ENCODE measurements at regions not wholly inside any gene's neighbourhood (a gene's known extent, or its start where the extent isn't known, plus 50 kb on each side); places are given as distances from the start of the nearest gene placed in this dataset.
"Not testable (repeated sequence)": the region's sequence is repeated elsewhere in the genome, so short reads cannot be mapped to it uniquely, and the experiment has no call there.

DNA sequence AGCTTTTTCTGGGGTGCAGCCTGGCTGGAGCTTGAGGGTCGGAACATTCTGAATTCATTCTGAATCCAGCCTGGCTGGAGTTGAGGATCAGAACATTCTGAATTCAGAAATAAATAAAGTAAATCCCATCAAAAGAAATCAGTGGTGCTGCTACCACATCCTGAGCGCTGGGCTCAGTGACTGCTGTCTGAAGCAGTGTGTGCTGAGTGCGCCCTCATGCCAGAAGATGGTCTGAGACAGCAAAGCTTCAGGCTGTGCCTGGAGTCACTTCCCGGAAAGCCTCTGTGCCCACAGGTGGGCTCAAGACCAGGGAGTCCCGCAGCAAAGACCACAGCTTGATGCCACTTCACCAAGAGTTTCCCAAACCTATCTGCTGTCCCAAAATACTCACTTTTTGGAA, 187.9 kb downstream of the VAPA start:
- TF ChIP-seq JUND (IDR thresholded peaks at IDR 0.05; ENCODE audit: low read depth) = no peak
- no peak for DNase-seq (ENCODE audit: low read depth in 1 of 2, low spot score in 1 of 2)
- in situ Hi-C loops (cut with HindIII; ENCODE audit: low pct_unique_long_range_greater_than_20kb, low sequenced_read_pairs) = no loop called here

DNA sequence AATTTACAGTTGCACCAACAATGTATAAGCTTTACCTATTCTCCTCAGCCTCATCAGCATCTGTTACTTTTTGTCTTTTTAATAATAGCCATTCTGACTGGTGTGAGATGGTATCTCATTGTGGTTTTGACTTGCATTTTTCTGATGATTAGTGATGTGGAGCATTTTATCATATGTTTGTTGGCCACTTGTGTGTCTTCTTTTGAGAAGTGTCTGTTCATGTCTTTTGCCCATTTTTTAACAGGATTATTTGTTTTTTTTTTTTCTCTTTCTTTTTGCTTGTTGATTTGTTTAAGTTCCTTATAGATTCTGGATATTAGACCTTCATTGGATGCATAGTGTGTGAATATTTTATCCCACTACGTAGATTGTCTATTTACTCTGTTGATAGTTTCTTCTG, 191.3 kb downstream of the VAPA start:
- in situ Hi-C loops (cut with HindIII; ENCODE audit: low pct_unique_long_range_greater_than_20kb, low sequenced_read_pairs) = not testable (repeated sequence)

DNA sequence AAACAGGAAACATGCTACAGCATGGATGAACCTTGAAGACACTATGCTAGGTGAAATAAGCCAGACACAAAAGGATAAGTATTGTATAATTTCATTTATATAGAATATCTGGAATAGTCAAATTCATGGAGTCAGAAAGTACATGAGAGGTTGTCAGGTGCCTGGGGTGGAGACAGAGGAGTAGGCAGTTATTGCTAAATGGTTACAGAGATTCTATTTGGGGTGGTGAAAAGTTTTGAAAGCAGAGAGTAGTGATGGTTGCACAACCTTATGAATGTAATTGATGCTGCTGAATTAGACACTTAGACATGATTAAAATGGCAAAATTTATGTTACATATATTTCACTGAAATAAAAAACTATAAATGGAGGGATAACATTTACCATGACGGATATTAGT, 197.4 kb downstream of the VAPA start:
- in situ Hi-C loops (cut with HindIII; ENCODE audit: low pct_unique_long_range_greater_than_20kb, low sequenced_read_pairs) = no loop called here
- no peak for DNase-seq (ENCODE audit: low read depth in 1 of 2, low spot score in 1 of 2)
- no peak for TF ChIP-seq JUND (IDR thresholded peaks at IDR 0.05; ENCODE audit: low read depth)

More for the DNA sequence above, 191.3 kb downstream of the VAPA start:
- DNase-seq (ENCODE audit: low read depth in 1 of 2, low spot score in 1 of 2) = not testable (repeated sequence)

DNA sequence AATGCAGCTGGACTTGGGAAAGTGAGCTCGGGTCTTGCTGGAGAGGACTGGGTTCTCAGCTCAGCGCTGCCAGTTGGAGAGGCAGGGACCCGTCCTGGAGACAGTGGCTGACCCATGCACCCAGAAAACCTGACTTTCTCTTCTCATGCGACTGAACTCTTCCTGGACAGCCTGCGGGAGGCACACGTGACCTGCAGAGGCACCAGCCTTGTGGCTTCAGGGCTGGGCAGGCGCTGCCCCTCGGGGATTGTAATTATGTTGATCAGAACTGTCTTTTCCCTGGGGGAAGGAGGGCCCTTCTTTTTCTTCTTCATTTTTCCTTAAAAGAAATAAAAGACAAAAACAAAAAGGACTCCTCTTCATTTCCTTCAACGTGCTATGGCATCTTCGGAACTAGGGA, 198.1 kb downstream of the VAPA start:
- no peak for TF ChIP-seq JUND (IDR thresholded peaks at IDR 0.05; ENCODE audit: low read depth)
- no peak for DNase-seq (ENCODE audit: low read depth in 1 of 2, low spot score in 1 of 2)
- in situ Hi-C loops (cut with HindIII; ENCODE audit: low pct_unique_long_range_greater_than_20kb, low sequenced_read_pairs) = no loop called here

DNA sequence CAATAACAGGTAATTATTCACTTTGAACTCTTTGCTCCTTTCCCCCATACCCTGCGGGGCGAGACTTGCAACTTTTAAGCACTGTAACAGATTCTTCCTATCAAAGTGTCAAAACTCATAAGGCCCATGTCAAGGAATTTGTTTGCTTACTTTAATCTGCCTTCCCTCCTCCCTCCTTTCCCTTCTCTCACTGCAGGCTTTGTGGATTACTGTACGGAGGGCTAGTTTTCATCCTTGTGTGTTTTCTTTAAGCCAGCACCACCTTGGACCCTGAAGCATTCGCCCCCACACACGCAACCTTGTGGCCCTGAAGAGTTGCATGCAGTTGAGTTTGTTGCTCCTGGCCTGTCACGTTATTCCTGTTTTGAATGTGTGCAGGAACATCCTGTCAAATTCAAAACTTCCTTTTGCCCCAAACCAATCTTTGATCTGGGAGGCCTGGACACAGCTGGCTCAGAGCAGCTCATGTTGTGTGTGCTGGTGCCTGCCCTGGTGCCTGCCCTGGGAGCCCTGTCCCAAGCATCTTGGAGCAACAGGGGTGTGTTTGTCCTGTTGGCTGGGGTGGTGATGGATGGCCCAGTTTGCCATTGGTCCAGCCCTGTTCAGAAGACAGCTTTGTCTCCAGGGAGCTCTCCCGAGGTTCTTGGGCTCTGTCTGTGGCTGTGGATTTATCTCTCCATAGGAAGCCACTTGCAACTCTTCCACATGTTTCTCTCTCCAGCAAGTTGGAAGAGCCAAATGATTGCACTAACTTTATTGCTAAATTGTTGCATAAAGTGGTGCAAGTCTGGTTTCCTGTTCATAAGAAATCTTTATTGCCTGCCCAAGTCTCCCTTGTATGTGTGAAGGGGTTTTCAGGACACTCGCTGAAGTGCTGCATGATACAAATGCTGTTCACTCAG, 199.6 kb downstream of the VAPA start:
- no peak for DNase-seq (ENCODE audit: low read depth in 1 of 2, low spot score in 1 of 2)
- no peak for TF ChIP-seq JUND (IDR thresholded peaks at IDR 0.05; ENCODE audit: low read depth)
- in situ Hi-C loops (cut with HindIII; ENCODE audit: low pct_unique_long_range_greater_than_20kb, low sequenced_read_pairs) = no loop called here

DNA sequence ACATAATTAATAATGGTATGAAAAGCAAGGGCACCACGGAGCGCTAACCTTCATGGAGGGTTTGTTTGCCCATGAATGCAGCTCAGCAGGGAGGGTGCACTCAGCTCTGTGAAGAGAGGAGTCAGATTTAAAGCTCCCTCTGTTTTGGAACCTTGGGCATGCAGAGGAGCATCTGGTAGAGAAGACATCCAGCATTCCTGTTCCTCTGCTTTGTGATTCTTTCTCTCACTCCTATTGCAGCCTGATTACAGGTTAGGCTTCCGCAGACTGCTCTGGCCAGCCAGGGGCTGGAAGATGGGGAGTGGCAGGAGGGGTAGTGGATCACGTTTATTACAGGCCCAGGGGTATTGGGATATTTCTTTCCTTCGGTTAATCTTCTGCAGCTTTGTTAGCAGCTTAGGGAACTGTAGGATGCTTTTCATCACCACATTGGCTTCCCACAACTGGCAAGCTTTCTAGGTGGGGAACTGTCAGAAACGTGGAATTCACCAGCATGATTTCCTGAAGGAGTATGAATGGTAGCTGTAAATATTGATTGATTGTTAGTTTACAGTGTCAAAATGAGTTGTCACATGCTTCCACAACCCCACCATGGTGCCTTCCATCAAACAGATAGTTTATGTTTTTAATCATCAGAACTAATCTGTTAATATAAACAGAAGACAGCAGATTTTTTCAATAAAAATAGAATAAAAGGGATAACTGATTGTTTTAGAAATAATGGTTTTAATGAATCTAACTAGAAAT, 201.1 kb downstream of the VAPA start:
- no peak for TF ChIP-seq JUND (IDR thresholded peaks at IDR 0.05; ENCODE audit: low read depth)
- in situ Hi-C loops (cut with HindIII; ENCODE audit: low pct_unique_long_range_greater_than_20kb, low sequenced_read_pairs) = no loop called here
- DNase-seq (ENCODE audit: low read depth in 1 of 2, low spot score in 1 of 2) = no peak

DNA sequence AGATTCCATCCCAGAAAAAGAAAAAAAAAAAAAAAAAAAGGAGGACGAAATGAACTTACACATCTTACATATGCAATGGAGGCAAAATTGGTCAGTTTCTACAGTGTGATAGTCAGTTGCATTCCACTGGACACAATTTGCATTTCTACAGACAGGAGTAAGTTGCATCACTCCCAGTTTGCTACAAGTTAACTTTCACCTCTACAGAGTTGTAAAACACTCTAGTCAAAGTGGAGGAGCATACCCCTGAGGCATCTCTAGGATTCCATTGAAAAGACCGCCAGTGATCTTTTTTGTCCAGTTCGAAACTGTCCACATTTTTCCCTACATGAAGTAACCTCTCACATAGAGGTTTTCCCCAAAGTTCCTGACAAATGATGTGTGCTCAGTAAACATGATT, 202.8 kb downstream of the VAPA start:
- DNase-seq (ENCODE audit: low read depth in 1 of 2, low spot score in 1 of 2) = no peak
- TF ChIP-seq JUND (IDR thresholded peaks at IDR 0.05; ENCODE audit: low read depth) = no peak
- in situ Hi-C loops (cut with HindIII; ENCODE audit: low pct_unique_long_range_greater_than_20kb, low sequenced_read_pairs) = no loop called here

DNA sequence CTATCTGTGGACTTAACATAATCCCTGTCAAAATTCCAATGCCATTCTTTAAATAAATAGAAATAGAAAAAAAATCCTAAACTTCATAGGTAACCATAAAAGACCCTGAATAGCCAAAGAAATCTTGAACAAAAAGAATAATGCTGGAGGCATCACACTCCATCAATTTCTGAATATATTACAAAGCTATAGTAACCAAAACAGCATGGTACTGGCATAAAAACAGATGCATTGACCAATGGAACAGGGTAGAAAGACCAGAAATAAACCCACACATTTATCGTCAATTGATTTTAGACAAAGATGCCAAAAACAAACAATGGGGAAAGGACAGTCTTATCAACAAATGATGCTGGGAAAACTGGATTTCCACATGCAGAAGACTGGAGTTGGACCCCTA, 205.7 kb downstream of the VAPA start:
- no peak for TF ChIP-seq JUND (IDR thresholded peaks at IDR 0.05; ENCODE audit: low read depth)
- in situ Hi-C loops (cut with HindIII; ENCODE audit: low pct_unique_long_range_greater_than_20kb, low sequenced_read_pairs) = no loop called here
- no peak for DNase-seq (ENCODE audit: low read depth in 1 of 2, low spot score in 1 of 2)

DNA sequence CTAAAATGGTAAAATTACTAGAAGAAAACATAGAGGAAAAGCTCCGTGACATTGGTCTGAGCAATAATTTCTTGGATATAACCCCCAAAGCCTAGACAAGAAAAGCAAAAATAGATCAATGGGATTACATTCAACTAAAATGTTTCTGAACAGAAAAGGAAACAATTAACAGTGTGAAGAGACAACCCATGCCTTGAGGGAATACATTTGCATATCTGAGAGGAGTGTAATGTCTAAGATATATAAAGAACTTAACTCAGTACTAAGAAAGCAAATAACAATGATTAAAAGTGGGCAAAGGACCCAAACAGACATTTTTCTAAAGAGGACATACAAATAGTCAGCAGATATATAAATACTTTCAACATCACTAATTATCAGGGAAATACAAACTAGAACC, 206.2 kb downstream of the VAPA start:
- DNase-seq (ENCODE audit: low read depth in 1 of 2, low spot score in 1 of 2) = no peak
- no peak for TF ChIP-seq JUND (IDR thresholded peaks at IDR 0.05; ENCODE audit: low read depth)
- in situ Hi-C loops (cut with HindIII; ENCODE audit: low pct_unique_long_range_greater_than_20kb, low sequenced_read_pairs) = no loop called here

DNA sequence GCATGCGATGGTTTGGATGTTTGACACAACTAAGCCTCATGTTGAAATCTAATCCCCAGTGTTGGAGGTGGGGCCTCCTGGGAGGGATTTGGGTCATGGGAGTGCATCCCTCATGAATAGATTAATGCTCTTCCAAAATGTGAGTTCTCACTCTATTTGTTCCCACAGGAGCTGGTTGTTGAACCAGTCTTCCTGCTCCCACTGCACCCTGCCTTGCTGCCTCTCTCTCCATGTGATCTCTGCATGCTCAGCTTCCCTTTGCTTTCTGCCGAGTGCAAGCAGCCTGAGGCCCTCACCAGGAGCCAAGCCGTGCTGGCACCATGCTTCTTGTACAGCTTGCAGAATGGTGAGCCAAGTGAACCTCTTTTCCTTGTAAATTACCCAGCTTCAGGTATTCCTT, 206.8 kb downstream of the VAPA start:
- no peak for DNase-seq (ENCODE audit: low read depth in 1 of 2, low spot score in 1 of 2)
- in situ Hi-C loops (cut with HindIII; ENCODE audit: low pct_unique_long_range_greater_than_20kb, low sequenced_read_pairs) = no loop called here
- TF ChIP-seq JUND (IDR thresholded peaks at IDR 0.05; ENCODE audit: low read depth) = no peak

DNA sequence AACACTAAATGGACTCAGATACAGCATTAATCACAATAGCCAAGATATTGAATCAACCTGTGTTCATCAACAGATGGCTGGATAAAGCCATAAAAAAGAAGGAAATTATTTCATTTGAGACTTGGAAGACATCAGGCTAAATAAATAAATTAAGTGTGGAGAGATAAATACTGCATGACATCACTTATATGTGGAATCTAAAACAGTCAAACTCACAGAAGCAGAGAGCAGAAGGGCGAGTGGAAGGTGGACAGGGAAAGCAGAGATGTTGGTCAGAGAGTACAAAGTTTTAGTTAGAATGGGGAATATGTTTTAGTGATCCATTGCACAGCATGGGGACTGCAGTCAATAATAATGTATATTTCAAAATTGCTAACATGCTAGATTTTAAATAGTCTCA, 207.2 kb downstream of the VAPA start:
- in situ Hi-C loops (cut with HindIII; ENCODE audit: low pct_unique_long_range_greater_than_20kb, low sequenced_read_pairs) = no loop called here
- no peak for DNase-seq (ENCODE audit: low read depth in 1 of 2, low spot score in 1 of 2)
- no peak for TF ChIP-seq JUND (IDR thresholded peaks at IDR 0.05; ENCODE audit: low read depth)

DNA sequence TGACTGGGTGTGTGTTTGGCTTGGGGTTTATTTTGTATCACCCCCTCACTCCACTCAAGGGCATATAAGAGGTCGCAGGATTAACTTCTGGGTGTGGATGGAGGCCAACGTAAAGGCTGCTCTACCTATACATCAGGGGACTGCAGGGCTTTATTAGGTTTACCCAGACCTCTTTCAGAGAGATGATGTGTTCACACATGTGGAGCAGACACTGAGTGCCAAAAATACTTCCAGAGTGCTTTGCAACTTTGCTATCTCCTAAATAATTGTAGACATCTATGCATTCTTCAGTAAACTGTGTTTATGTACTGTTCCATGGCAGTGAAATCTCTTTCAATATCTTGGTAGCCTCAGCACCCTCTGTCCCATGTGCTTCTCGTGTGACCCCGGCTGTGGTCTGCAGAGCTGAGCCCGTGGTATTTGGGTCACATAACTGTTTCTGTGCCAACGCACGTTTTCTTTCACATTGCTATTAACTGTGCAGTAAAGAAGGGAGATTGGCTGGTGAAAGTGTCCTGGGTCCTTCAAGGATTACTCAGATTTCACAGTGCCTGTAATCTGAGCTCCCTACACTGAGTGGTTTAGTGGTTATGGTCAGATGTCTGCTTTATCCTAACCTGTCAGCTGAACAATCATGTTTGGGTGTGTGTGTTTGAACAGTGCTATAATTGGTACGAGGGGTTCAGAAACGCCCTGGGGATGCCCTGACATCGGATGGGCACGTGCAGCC, 208.1 kb downstream of the VAPA start:
- in situ Hi-C loops (cut with HindIII; ENCODE audit: low pct_unique_long_range_greater_than_20kb, low sequenced_read_pairs) = no loop called here
- peak in 1 of 2 experiments; percentile 12 for DNase-seq (ENCODE audit: low read depth in 1 of 2, low spot score in 1 of 2)
- TF ChIP-seq JUND (IDR thresholded peaks at IDR 0.05; ENCODE audit: low read depth) = no peak

All from T47D (cell line).